ENCODE measurements at regions not wholly inside any gene's neighbourhood (a gene's known extent, or its start where the extent isn't known, plus 50 kb on each side); places are given as distances from the start of the nearest gene placed in this dataset.

DNA sequence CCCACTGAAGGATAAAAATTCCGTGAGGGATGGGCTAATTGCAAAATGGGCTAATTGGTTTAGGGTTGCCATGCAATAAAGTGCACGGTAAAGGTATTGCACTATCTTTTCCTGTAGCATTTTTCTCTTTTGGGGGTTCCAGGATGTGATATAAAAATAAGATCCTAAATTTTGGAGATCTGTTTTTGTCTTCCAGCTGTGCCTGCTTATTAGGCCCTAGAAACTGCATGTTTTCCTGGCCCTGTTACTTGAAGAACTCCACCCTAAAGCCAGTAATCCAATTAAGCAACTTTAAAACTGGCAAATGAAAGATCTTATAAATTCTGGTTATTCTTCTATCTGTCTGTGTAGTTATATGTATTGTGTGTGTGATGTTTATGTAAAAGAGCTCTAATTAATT is 2489.6 kb downstream of the PCDH9 start:
- intact Hi-C loops (cut with DNase I, micrococcal nuclease) = no loop called here
- H3K27ac Mint-ChIP-seq = no peak overlapping the region
- ChIA-PET POLR2A (no interaction called here), CTCF (no interaction called here)
- no peaks in the 10 kb centered on the region for H3K27me3 ChIP-seq (ENCODE audit: control insufficient read depth in 1 of 2, insufficient read depth in 2 of 2, low read length in 2 of 2)
- no peaks in the 10 kb centered on the region for H3K36me3 ChIP-seq (ENCODE audit: insufficient read depth, low read length)
- no peaks in the 10 kb centered on the region for H3K36me3 Mint-ChIP-seq (ENCODE audit: low read depth)
- H3K9me3 ChIP-seq (ENCODE audit: control insufficient read depth in 1 of 2, insufficient read depth in 1 of 2, low read length in 2 of 2) = peaks cover 0 to 5% of the 10 kb centered on the region in 2 experiments
- no peaks in the 10 kb centered on the region for H3K4me1 Mint-ChIP-seq (ENCODE audit: low read depth)
- no peak overlapping the region for H3K4me3 Mint-ChIP-seq
- TF ChIP-seq, protein P1, sequence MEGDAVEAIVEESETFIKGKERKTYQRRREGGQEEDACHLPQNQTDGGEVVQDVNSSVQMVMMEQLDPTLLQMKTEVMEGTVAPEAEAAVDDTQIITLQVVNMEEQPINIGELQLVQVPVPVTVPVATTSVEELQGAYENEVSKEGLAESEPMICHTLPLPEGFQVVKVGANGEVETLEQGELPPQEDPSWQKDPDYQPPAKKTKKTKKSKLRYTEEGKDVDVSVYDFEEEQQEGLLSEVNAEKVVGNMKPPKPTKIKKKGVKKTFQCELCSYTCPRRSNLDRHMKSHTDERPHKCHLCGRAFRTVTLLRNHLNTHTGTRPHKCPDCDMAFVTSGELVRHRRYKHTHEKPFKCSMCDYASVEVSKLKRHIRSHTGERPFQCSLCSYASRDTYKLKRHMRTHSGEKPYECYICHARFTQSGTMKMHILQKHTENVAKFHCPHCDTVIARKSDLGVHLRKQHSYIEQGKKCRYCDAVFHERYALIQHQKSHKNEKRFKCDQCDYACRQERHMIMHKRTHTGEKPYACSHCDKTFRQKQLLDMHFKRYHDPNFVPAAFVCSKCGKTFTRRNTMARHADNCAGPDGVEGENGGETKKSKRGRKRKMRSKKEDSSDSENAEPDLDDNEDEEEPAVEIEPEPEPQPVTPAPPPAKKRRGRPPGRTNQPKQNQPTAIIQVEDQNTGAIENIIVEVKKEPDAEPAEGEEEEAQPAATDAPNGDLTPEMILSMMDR (IDR thresholded peaks at IDR 0.05) = no peak
- no peaks in the 10 kb centered on the region for H3K27me3 Mint-ChIP-seq
- H3K9me3 Mint-ChIP-seq = peaks cover 12% of the 10 kb centered on the region
- H3K4me3 ChIP-seq (ENCODE audit: low read length) = no peak overlapping the region
- DNase-seq (no peak), ATAC-seq (ENCODE audit: poor library complexity) (no peak)
- H3K27ac ChIP-seq (ENCODE audit: low read depth in 1 of 2, low read length in 2 of 2) = no peak overlapping the region
- H3K4me1 ChIP-seq (ENCODE audit: insufficient read depth, low read length) = no peaks in the 10 kb centered on the region

DNA sequence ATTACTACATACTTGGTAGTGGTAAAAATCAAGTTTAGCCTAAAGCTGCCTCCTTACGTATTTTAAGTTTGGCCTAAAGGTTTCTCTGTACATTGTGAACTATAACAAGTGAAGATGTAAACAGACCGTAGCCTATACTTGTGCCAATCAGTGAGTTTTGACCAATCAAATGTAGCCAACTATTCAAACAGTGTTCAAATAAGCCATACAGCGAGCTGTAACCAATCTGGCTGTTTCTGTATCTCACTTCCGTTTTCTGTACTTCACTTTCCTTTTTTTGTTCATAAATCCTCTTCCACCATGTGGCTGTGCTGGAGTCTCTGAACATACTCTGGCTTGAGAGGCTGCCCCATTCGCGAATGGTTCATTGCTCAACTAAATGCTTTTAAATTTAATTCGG is 2504.6 kb downstream of the PCDH9 start:
- Histone ChIP-seq H3K36me3 (ENCODE audit: insufficient read depth, low read length) (no peaks in the 10 kb centered on the region), H3K4me3 (ENCODE audit: low read length) (no peak overlapping the region), H3K4me1 (ENCODE audit: insufficient read depth, low read length) (no peaks in the 10 kb centered on the region), H3K27ac (ENCODE audit: low read depth in 1 of 2, low read length in 2 of 2) (no peak overlapping the region), H3K9me3 (ENCODE audit: control insufficient read depth in 1 of 2, insufficient read depth in 1 of 2, low read length in 2 of 2) (peaks cover 0 to 8% of the 10 kb centered on the region in 2 experiments), H3K27me3 (ENCODE audit: control insufficient read depth in 1 of 2, insufficient read depth in 2 of 2, low read length in 2 of 2) (no peaks in the 10 kb centered on the region)
- no peak overlapping the region for H3K4me3 Mint-ChIP-seq
- H3K27ac Mint-ChIP-seq = no peak overlapping the region
- POLR2A ChIA-PET = no interaction called here
- DNase-seq (no peak), ATAC-seq (ENCODE audit: poor library complexity) (no peak)
- CTCF ChIA-PET = no interaction called here
- peaks cover 7% of the 10 kb centered on the region for H3K9me3 Mint-ChIP-seq
- TF ChIP-seq, protein P1 (IDR thresholded peaks at IDR 0.05) = no peak
- no peaks in the 10 kb centered on the region for H3K36me3 Mint-ChIP-seq (ENCODE audit: low read depth)
- no peaks in the 10 kb centered on the region for H3K27me3 Mint-ChIP-seq
- H3K4me1 Mint-ChIP-seq (ENCODE audit: low read depth) = no peaks in the 10 kb centered on the region
- intact Hi-C loops (cut with DNase I, micrococcal nuclease) = no loop called here

DNA sequence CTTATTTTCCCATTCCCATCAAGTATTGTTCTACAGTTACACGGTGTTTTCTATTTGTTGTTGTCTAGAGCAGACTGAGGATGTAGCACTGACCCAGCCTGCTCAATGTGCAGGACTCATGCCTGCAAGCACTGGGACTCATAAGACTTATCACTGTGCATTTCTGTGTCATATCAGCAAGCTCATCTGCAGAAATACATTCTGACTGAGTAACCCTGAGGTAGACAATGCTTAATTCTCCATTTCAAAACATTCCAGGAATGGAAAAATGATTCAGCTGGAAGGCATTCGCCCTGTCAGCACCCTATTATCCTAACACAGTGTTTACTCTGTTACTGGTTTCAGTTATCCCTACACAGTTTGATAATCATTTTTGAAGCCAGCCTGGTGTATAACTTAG is 2506.4 kb downstream of the PCDH9 start:
- Mint-ChIP-seq H3K36me3 (ENCODE audit: low read depth) (no peaks in the 10 kb centered on the region), H3K4me3 (no peak overlapping the region), H3K4me1 (ENCODE audit: low read depth) (no peaks in the 10 kb centered on the region), H3K27me3 (no peaks in the 10 kb centered on the region), H3K27ac (no peak overlapping the region), H3K9me3 (peaks cover 2% of the 10 kb centered on the region)
- POLR2A ChIA-PET = no interaction called here
- DNase-seq (no peak), ATAC-seq (ENCODE audit: poor library complexity) (no peak)
- Histone ChIP-seq H3K9me3 (ENCODE audit: control insufficient read depth in 1 of 2, insufficient read depth in 1 of 2, low read length in 2 of 2) (peaks cover 0 to 6% of the 10 kb centered on the region in 2 experiments), H3K27ac (ENCODE audit: low read depth in 1 of 2, low read length in 2 of 2) (no peak overlapping the region), H3K4me3 (ENCODE audit: low read length) (no peak overlapping the region), H3K27me3 (ENCODE audit: control insufficient read depth in 1 of 2, insufficient read depth in 2 of 2, low read length in 2 of 2) (no peaks in the 10 kb centered on the region), H3K36me3 (ENCODE audit: insufficient read depth, low read length) (no peaks in the 10 kb centered on the region), H3K4me1 (ENCODE audit: insufficient read depth, low read length) (no peaks in the 10 kb centered on the region)
- intact Hi-C loops (cut with DNase I, micrococcal nuclease) = no loop called here
- CTCF ChIA-PET = no interaction called here
- TF ChIP-seq, protein P1 (IDR thresholded peaks at IDR 0.05) = no peak
